ENCODE measurements at regions not wholly inside any gene's neighbourhood (a gene's known extent, or its start where the extent isn't known, plus 50 kb on each side); places are given as distances from the start of the nearest gene placed in this dataset.
A peak's percentile ranks its signal among the peaks of the same experiment; 100 is the strongest.

DNA sequence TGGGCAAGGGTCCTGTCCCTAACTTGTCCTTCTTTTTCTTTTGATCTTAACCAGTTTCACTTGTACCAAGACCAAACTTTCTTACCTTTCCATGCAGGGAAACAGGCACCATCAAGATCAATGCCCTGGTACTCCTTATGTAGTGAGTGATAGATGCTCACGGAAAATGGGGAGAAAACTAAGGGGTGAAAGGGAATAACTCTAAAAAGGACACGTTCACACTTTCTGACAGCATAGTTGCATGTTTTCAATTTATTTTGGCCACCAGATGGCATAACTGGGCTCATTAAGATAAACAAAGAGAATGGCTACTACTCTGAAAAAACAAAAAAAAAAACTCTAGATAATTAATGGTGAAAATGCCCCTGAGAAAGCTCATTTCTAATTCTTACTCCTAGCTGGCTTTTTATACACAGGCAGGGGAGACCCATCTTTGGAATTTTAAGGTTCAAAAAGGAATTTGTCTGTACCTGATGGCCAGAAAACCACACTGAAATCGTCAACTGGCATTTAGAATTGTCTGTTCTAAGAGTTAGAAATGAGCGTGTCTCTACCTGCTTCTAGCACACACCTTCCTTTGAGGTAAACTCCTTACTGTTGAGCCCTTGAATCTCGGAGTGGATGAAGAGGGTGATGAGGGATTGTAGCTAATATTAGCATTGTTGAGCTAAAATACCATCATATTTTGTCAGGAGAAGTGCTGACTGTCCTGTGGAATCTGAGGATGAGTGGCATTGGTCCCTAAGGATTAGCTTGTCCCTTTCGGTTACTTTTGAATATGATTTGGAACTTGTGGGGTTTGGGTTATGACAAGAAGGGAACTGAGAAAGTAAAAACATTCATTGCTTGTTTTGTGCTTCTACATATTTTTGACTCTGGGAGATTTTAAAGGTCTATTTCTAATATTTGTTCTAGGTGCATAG, 62.2 kb upstream of the DDR1 start:
- Histone ChIP-seq H2AFZ (ENCODE audit: low read length) (peak overlapping the region; percentile 8), H3K18ac (ENCODE audit: low read length) (no peak overlapping the region), H2BK12ac (ENCODE audit: low read length) (no peak overlapping the region), H3K9ac (ENCODE audit: low read depth, low read length, poor library complexity) (no peak overlapping the region), H3K4me3 (ENCODE audit: low read length in 2 of 2) (no peak overlapping the region), H3K23ac (ENCODE audit: low read depth, low read length, poor library complexity) (no peak overlapping the region), H3K27ac (replicated peaks; ENCODE audit: low read length) (no peak overlapping the region), H2BK15ac (ENCODE audit: low read length) (no peak overlapping the region), H3K36me3 (replicated peaks in 1 of 2; ENCODE audit: control insufficient read depth in 2 of 2, insufficient read depth in 2 of 2, low read length in 2 of 2) (no peaks in the 10 kb centered on the region), H3K4me1 (ENCODE audit: control insufficient read depth in 2 of 2, insufficient read depth in 1 of 2, low read depth in 1 of 2, low read length in 2 of 2) (peaks cover 2 to 4% of the 10 kb centered on the region in 2 donors), H3K4ac (ENCODE audit: low read length) (no peak overlapping the region), H3K79me1 (ENCODE audit: low read depth, low read length) (no peaks in the 10 kb centered on the region), H2BK120ac (ENCODE audit: low read depth, low read length) (no peak overlapping the region), H3K27me3 (ENCODE audit: control insufficient read depth in 3 of 3, insufficient read depth in 3 of 3, low read depth in 1 of 3, low read length in 3 of 3) (no peaks in the 10 kb centered on the region), H2AK5ac (ENCODE audit: low read depth, low read length) (no peak overlapping the region), H3K14ac (ENCODE audit: low read length) (no peak overlapping the region), H3K9me3 (replicated peaks in 1 of 2; ENCODE audit: control insufficient read depth in 2 of 2, insufficient read depth in 1 of 2, low read depth in 1 of 2, low read length in 2 of 2) (no peaks in the 10 kb centered on the region), H3K4me2 (ENCODE audit: insufficient read depth, low read length, poor library complexity, severe bottlenecking) (no peak overlapping the region), H4K8ac (ENCODE audit: low read depth, low read length) (no peak overlapping the region), H2BK5ac (ENCODE audit: low read length) (no peak overlapping the region), H4K91ac (ENCODE audit: low read depth, low read length, poor library complexity) (no peak overlapping the region)
- DNase-seq (ENCODE audit: low spot score): no peak
- no CpG with 5 or more reads among the region's 6 CpGs for WGBS, 2 donors (ENCODE audit: extremely low coverage in 2 of 2, insufficient read length in 2 of 2, insufficient replicate concordance in 1 of 2)

DNA sequence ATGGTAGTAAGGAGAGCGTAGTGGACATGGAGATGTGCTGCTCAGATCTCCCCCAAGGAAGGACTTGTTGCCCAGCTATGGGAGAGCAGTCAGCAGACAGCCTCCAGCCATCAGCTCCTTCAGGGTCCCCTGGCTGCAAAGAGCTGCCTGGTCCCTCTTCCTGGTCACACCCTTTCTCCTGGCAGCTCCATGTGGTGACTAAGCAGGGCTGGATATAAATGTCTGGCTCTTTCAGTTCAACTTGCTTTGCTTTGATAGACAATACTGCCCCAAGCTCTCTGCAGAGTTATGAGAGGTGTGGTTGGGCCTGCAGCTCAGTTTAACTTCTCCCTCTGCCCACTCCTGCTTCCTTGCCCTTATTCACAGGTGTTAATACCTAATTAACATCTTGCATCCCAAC, 64.1 kb upstream of the DDR1 start:
- Histone ChIP-seq H2BK12ac (ENCODE audit: low read length) (no peak overlapping the region), H4K8ac (ENCODE audit: low read depth, low read length) (no peak overlapping the region), H3K23ac (ENCODE audit: low read depth, low read length, poor library complexity) (no peak overlapping the region), H3K79me1 (ENCODE audit: low read depth, low read length) (no peaks in the 10 kb centered on the region), H3K36me3 (replicated peaks in 1 of 2; ENCODE audit: control insufficient read depth in 2 of 2, insufficient read depth in 2 of 2, low read length in 2 of 2) (no peaks in the 10 kb centered on the region), H2BK5ac (ENCODE audit: low read length) (no peak overlapping the region), H3K18ac (ENCODE audit: low read length) (no peak overlapping the region), H3K9ac (ENCODE audit: low read depth, low read length, poor library complexity) (no peak overlapping the region), H2BK120ac (ENCODE audit: low read depth, low read length) (no peak overlapping the region), H3K4me3 (ENCODE audit: low read length in 2 of 2) (no peak overlapping the region), H3K4ac (ENCODE audit: low read length) (no peak overlapping the region), H3K9me3 (replicated peaks in 1 of 2; ENCODE audit: control insufficient read depth in 2 of 2, insufficient read depth in 1 of 2, low read depth in 1 of 2, low read length in 2 of 2) (no peaks in the 10 kb centered on the region), H3K4me2 (ENCODE audit: insufficient read depth, low read length, poor library complexity, severe bottlenecking) (no peak overlapping the region), H3K4me1 (ENCODE audit: control insufficient read depth in 2 of 2, insufficient read depth in 1 of 2, low read depth in 1 of 2, low read length in 2 of 2) (peaks cover 2 to 4% of the 10 kb centered on the region in 2 donors), H3K27ac (replicated peaks; ENCODE audit: low read length) (no peak overlapping the region), H3K14ac (ENCODE audit: low read length) (no peak overlapping the region), H3K27me3 (ENCODE audit: control insufficient read depth in 3 of 3, insufficient read depth in 3 of 3, low read depth in 1 of 3, low read length in 3 of 3) (no peaks in the 10 kb centered on the region), H2AK5ac (ENCODE audit: low read depth, low read length) (no peak overlapping the region), H2BK15ac (ENCODE audit: low read length) (no peak overlapping the region), H2AFZ (ENCODE audit: low read length) (no peak overlapping the region), H4K91ac (ENCODE audit: low read depth, low read length, poor library complexity) (no peak overlapping the region)
- 100% methylated on average over 1 of the region's 1 CpG; no CpG with 5 or more reads in 1 of the 2 donors for WGBS, 2 donors (ENCODE audit: extremely low coverage in 2 of 2, insufficient read length in 2 of 2, insufficient replicate concordance in 1 of 2)
- no peak for DNase-seq (ENCODE audit: low spot score)

DNA sequence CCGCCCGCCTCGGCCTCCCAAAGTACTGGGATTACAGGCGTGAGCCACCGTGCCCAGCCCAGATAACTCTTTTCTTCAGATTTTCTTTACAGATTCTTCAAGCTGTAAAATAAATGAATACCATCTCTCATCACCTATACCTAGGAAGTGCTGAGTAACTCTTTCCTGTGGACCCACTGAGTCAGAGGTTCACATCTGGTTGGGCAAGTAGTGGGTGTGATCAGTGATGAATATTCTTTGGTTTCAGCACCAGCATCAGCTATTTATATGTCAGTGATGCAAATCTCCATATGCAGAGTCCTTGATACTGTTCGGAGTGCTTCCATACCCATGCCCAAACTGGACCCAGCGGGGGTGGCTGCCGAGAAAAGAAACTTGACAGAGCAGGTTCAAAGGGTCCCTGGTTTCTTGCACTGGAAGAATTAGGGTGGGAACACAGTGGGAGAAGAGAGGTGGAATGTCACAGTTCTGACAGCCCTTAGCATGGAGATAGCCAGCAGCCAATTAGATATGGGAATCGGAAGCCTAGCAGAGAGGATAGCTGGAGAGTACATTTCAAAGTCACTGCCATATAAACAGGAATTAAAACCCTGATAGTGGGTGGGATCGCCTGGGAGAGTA, 64.9 kb upstream of the DDR1 start:
- no peak overlapping the region for H2BK120ac ChIP-seq (ENCODE audit: low read depth, low read length)
- H3K9ac ChIP-seq (ENCODE audit: low read depth, low read length, poor library complexity): no peak overlapping the region
- H3K9me3 ChIP-seq (replicated peaks in 1 of 2; ENCODE audit: control insufficient read depth in 2 of 2, insufficient read depth in 1 of 2, low read depth in 1 of 2, low read length in 2 of 2): no peaks in the 10 kb centered on the region
- no peak overlapping the region for H3K4me3 ChIP-seq (ENCODE audit: low read length in 2 of 2)
- no peak overlapping the region for H3K18ac ChIP-seq (ENCODE audit: low read length)
- H3K14ac ChIP-seq (ENCODE audit: low read length): no peak overlapping the region
- H2AFZ ChIP-seq (ENCODE audit: low read length): no peak overlapping the region
- H2BK5ac ChIP-seq (ENCODE audit: low read length): no peak overlapping the region
- H3K79me1 ChIP-seq (ENCODE audit: low read depth, low read length): no peaks in the 10 kb centered on the region
- DNase-seq (ENCODE audit: low spot score): no peak
- no peaks in the 10 kb centered on the region for H3K36me3 ChIP-seq (replicated peaks in 1 of 2; ENCODE audit: control insufficient read depth in 2 of 2, insufficient read depth in 2 of 2, low read length in 2 of 2)
- H3K27ac ChIP-seq (replicated peaks; ENCODE audit: low read length): no peak overlapping the region
- no peak overlapping the region for H4K8ac ChIP-seq (ENCODE audit: low read depth, low read length)
- H3K4me1 ChIP-seq (ENCODE audit: control insufficient read depth in 2 of 2, insufficient read depth in 1 of 2, low read depth in 1 of 2, low read length in 2 of 2): peaks cover 4% of the 10 kb centered on the region in 2 donors
- no peaks in the 10 kb centered on the region for H3K27me3 ChIP-seq (ENCODE audit: control insufficient read depth in 3 of 3, insufficient read depth in 3 of 3, low read depth in 1 of 3, low read length in 3 of 3)
- H3K4ac ChIP-seq (ENCODE audit: low read length): no peak overlapping the region
- WGBS, 2 donors (ENCODE audit: extremely low coverage in 2 of 2, insufficient read length in 2 of 2, insufficient replicate concordance in 1 of 2): no CpG with 5 or more reads among the region's 10 CpGs
- H2BK12ac ChIP-seq (ENCODE audit: low read length): no peak overlapping the region
- no peak overlapping the region for H2AK5ac ChIP-seq (ENCODE audit: low read depth, low read length)
- no peak overlapping the region for H2BK15ac ChIP-seq (ENCODE audit: low read length)
- H4K91ac ChIP-seq (ENCODE audit: low read depth, low read length, poor library complexity): no peak overlapping the region
- H3K4me2 ChIP-seq (ENCODE audit: insufficient read depth, low read length, poor library complexity, severe bottlenecking): no peak overlapping the region
- no peak overlapping the region for H3K23ac ChIP-seq (ENCODE audit: low read depth, low read length, poor library complexity)

DNA sequence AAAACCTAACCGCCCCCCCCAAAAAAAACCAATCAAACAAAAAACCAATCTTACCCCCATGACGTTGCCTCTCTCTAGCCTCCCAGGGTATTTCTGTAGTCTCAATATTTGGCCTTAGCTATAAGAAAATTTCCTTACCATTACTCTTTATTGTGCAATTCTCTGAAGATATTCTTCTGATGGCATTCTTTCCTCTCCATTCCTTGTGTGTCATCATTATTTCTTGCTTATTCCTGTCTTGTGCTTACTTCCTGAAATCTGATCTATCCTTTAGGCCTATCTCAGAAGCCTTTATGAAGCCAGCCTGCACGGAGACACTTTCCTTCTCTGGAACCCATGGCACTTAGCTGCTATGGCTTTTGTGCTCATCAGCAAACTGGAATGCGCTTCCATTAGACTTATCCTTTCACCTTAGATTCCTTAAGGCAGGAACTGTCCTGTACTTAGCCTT, 65.9 kb upstream of the DDR1 start:
- Histone ChIP-seq H2AK5ac (ENCODE audit: low read depth, low read length) (no peak overlapping the region), H3K36me3 (replicated peaks in 1 of 2; ENCODE audit: control insufficient read depth in 2 of 2, insufficient read depth in 2 of 2, low read length in 2 of 2) (no peaks in the 10 kb centered on the region), H3K4me3 (ENCODE audit: low read length in 2 of 2) (no peak overlapping the region), H4K91ac (ENCODE audit: low read depth, low read length, poor library complexity) (no peak overlapping the region), H3K4ac (ENCODE audit: low read length) (no peak overlapping the region), H4K8ac (ENCODE audit: low read depth, low read length) (no peak overlapping the region), H3K27ac (replicated peaks; ENCODE audit: low read length) (no peak overlapping the region), H2AFZ (ENCODE audit: low read length) (peak overlapping the region; percentile 76), H3K9me3 (replicated peaks in 1 of 2; ENCODE audit: control insufficient read depth in 2 of 2, insufficient read depth in 1 of 2, low read depth in 1 of 2, low read length in 2 of 2) (no peaks in the 10 kb centered on the region), H3K4me1 (ENCODE audit: control insufficient read depth in 2 of 2, insufficient read depth in 1 of 2, low read depth in 1 of 2, low read length in 2 of 2) (peaks cover 4% of the 10 kb centered on the region in 2 donors), H2BK120ac (ENCODE audit: low read depth, low read length) (no peak overlapping the region), H3K14ac (ENCODE audit: low read length) (no peak overlapping the region), H3K9ac (ENCODE audit: low read depth, low read length, poor library complexity) (no peak overlapping the region), H3K79me1 (ENCODE audit: low read depth, low read length) (no peaks in the 10 kb centered on the region), H3K18ac (ENCODE audit: low read length) (no peak overlapping the region), H3K4me2 (ENCODE audit: insufficient read depth, low read length, poor library complexity, severe bottlenecking) (no peak overlapping the region), H2BK5ac (ENCODE audit: low read length) (no peak overlapping the region), H3K27me3 (ENCODE audit: control insufficient read depth in 3 of 3, insufficient read depth in 3 of 3, low read depth in 1 of 3, low read length in 3 of 3) (no peaks in the 10 kb centered on the region), H2BK12ac (ENCODE audit: low read length) (no peak overlapping the region), H3K23ac (ENCODE audit: low read depth, low read length, poor library complexity) (no peak overlapping the region), H2BK15ac (ENCODE audit: low read length) (no peak overlapping the region)
- WGBS, 2 donors (ENCODE audit: extremely low coverage in 2 of 2, insufficient read length in 2 of 2, insufficient replicate concordance in 1 of 2): 100% methylated on average over 1 of the region's 4 CpGs; no CpG with 5 or more reads in 1 of the 2 donors
- DNase-seq (ENCODE audit: low spot score): no peak
